K562 (cell line): ENCODE measurements at regions not wholly inside any gene's neighbourhood (a gene's known extent, or its start where the extent isn't known, plus 50 kb on each side); places are given as distances from the start of the nearest gene placed in this dataset.
"Not testable (repeated sequence)": the region's sequence is repeated elsewhere in the genome, so short reads cannot be mapped to it uniquely, and the experiment has no call there.

Experiments
- ATAC-seq: fragments of 200-7000 bp; cut with Tn5 transposase; 3 replicates; pipeline ENCODE4 v1.9.1; 2020; ENCODE audit warnings: moderate library complexity
- BruUV-seq: library from RNA; stranded (reverse); fragments of 400-500 nt; replicated peaks from 2 replicates; lab custom pipeline; 2021; lab: Mats Ljungman, UMichigan
- CTCF ChIA-PET: fragments of 300-600 bp; formaldehyde crosslinking; extraction: SDS; loops from one replicate; lab custom pipeline; 2021; ENCODE audit warnings: low intra/inter-chr PET ratio; lab: Yijun Ruan, JAX
- POLR2A ChIA-PET: fragments of 300-600, 350-650 bp; sonication (Branson Sonifier 250); formaldehyde crosslinking; extraction: SDS; loops from one replicate; lab custom pipeline; 2021; ENCODE audit warnings: antibody characterized with exemption, inconsistent platforms; lab: Yijun Ruan, JAX
- DNase-seq, 4 experiments: peaks; one replicate each; pipeline versions ENCODE4 v3.0.0 to v3.0.0-alpha.2; 2011 to 2018; ENCODE audit warnings: low spot score in 3 of 4, mixed read lengths in 3 of 4; ENCODE audit errors: extremely low read depth in 1 of 4
- FAIRE-seq: peaks from 2 replicates; lab custom pipeline; 2011; peaks lifted over from hg19 to GRCh38; lab: Jason Lieb, UNC
- H2AFZ ChIP-seq: 2 replicates; pipeline ENCODE4 v1.6.0; 2011; ENCODE audit warnings: low read depth, low read length, control low read depth, inconsistent platforms
- H3K27ac ChIP-seq: fragments of 200-600 bp; 3 replicates; pipeline ENCODE4 v1.8.0; 2011; ENCODE audit warnings: low read depth, mild to moderate bottlenecking, control low read depth, inconsistent platforms, low read length, moderate library complexity, mixed read lengths; ENCODE audit errors: extremely low read depth
- H3K27me3 ChIP-seq, 2 experiments: fragments of 300-600 bp in 1 of 2; 2 replicates in 1 of 2; 3 replicates in 1 of 2; pipeline versions ENCODE4 v1.6.0 to v1.8.0; 2011; ENCODE audit warnings: inconsistent platforms in 2 of 2, low read length in 2 of 2, mild to moderate bottlenecking in 1 of 2, mixed read lengths in 1 of 2, moderate library complexity in 1 of 2; ENCODE audit not compliant: control insufficient read depth in 2 of 2, insufficient read depth in 2 of 2
- H3K36me3 ChIP-seq: fragments of 300-600 bp; 3 replicates; pipeline ENCODE4 v1.8.0; 2011; ENCODE audit warnings: mild to moderate bottlenecking, low read length, inconsistent platforms; ENCODE audit not compliant: control insufficient read depth, insufficient read depth
- H3K4me1 ChIP-seq, 2 experiments: fragments of 200-600 bp in 1 of 2; replicated peaks in 1 of 2; 2 replicates in 1 of 2; 3 replicates in 1 of 2; pipeline versions ENCODE4 v1.5.1 to v1.8.0; 2011; ENCODE audit warnings: inconsistent platforms in 2 of 2, low read length in 2 of 2, mild to moderate bottlenecking in 1 of 2, mixed read lengths in 1 of 2, moderate library complexity in 1 of 2; ENCODE audit not compliant: control insufficient read depth in 2 of 2, insufficient read depth in 2 of 2
- H3K4me2 ChIP-seq: 2 replicates; pipeline ENCODE4 v1.6.1; 2011; ENCODE audit warnings: low read length, control low read depth, inconsistent platforms, mixed read lengths; ENCODE audit not compliant: insufficient read depth
- H3K4me3 ChIP-seq: fragments of 200-600 bp; sonication (generic), shearing (Covaris generic); 2 replicates; pipeline ENCODE4 v1.5.1; 2016; ENCODE audit warnings: control low read depth, inconsistent platforms
- H3K79me2 ChIP-seq: fragments of 200-600 bp; 3 replicates; pipeline ENCODE4 v1.8.0; 2011; ENCODE audit warnings: low read length, inconsistent platforms; ENCODE audit not compliant: control insufficient read depth, insufficient read depth
- H3K9ac ChIP-seq, 2 experiments: 2 replicates each; pipeline versions ENCODE4 v1.6.0 to v1.6.1; 2011; ENCODE audit warnings: low read depth in 2 of 2, low read length in 2 of 2, control low read depth in 1 of 2, inconsistent platforms in 1 of 2, mild to moderate bottlenecking in 1 of 2, mixed read lengths in 1 of 2; ENCODE audit not compliant: insufficient read depth in 1 of 2
- H3K9me1 ChIP-seq: one replicate; pipeline ENCODE4 v1.6.0; 2011; ENCODE audit warnings: inconsistent platforms, mild to moderate bottlenecking, low read length, moderate library complexity; ENCODE audit not compliant: control insufficient read depth, insufficient read depth
- H3K9me3 ChIP-seq: replicated peaks from 2 replicates; pipeline ENCODE4 v1.5.1; 2011; ENCODE audit warnings: low read depth, low read length, inconsistent platforms; ENCODE audit not compliant: control insufficient read depth, insufficient read depth
- H4K20me1 ChIP-seq: replicated peaks from 2 replicates; pipeline ENCODE4 v1.6.1; 2011; ENCODE audit warnings: low read length, inconsistent platforms, mixed read lengths; ENCODE audit not compliant: control insufficient read depth, insufficient read depth
- WGBS: fragments of 100-300 bp; shearing (Covaris generic); methylation state at CpG from one replicate; pipeline ENCODE4 v1.1.6; 2016; ENCODE audit warnings: low coverage, mixed read lengths; ENCODE audit not compliant: insufficient coverage; ENCODE audit errors: missing lambda C conversion rate; 5-methylcytosine and 5-hydroxymethylcytosine counted together
- in situ Hi-C: fragments of 300-500 bp; cut with MboI; formaldehyde crosslinking; loops from 4 replicates; pipeline ENCODE4 v1.15.0; 2018; ENCODE audit warnings: inconsistent platforms, mixed read lengths
- intact Hi-C: fragments of 100-400 bp; cut with micrococcal nuclease; formaldehyde crosslinking; loops from 2 replicates; pipeline ENCODE4 v1.14.2; 2022

- H3K79me2 ChIP-seq, H3K9me3 ChIP-seq, BruUV-seq, FAIRE-seq, H3K27ac ChIP-seq, H2AFZ ChIP-seq, H4K20me1 ChIP-seq, H3K27me3 ChIP-seq, H3K9ac ChIP-seq, ATAC-seq, POLR2A ChIA-PET, DNase-seq, intact Hi-C loops, H3K36me3 ChIP-seq, H3K9me1 ChIP-seq, H3K4me1 ChIP-seq, CTCF ChIA-PET, H3K4me2 ChIP-seq, H3K4me3 ChIP-seq: not testable (repeated sequence)
- in situ Hi-C loops = loop anchor here (25.0 kb wide), 3 partner anchors 354 to 1329 kb away; no protein-coding TSS in a partner anchor
- 61% methylated on average over 15 of the region's 15 CpGs for WGBS
Measured at GRCh38 chr7:6958371-6958770, 132.3 kb upstream of the CCZ1B start.

- H3K9me3 ChIP-seq, intact Hi-C loops, BruUV-seq, FAIRE-seq, H3K9me1 ChIP-seq, ATAC-seq, H2AFZ ChIP-seq, H4K20me1 ChIP-seq, H3K27me3 ChIP-seq, H3K27ac ChIP-seq, POLR2A ChIA-PET, H3K4me3 ChIP-seq, H3K4me1 ChIP-seq, H3K4me2 ChIP-seq, DNase-seq, H3K9ac ChIP-seq, H3K79me2 ChIP-seq, H3K36me3 ChIP-seq, CTCF ChIA-PET: not testable (repeated sequence)
- in situ Hi-C loops = loop anchor here (25.0 kb wide), 3 partner anchors 352 to 1327 kb away; no protein-coding TSS in a partner anchor
- 52% methylated on average over 4 of the region's 4 CpGs for WGBS
Measured at GRCh38 chr7:6959942-6960341, 133.9 kb upstream of the CCZ1B start.
